GM21717 (cell line): ENCODE measurements at regions not wholly inside any gene's neighbourhood (a gene's known extent, or its start where the extent isn't known, plus 50 kb on each side); places are given as distances from the start of the nearest gene placed in this dataset.
"Not testable (repeated sequence)": the region's sequence is repeated elsewhere in the genome, so short reads cannot be mapped to it uniquely, and the experiment has no call there.

ENCODE experiments used
- ATAC-seq: cut with Tn5 transposase; IDR thresholded peaks from one replicate; pipeline ENCODE4 v1.9.1; 2021; ENCODE audit warnings: mild to moderate bottlenecking, moderate library complexity; ENCODE audit not compliant: unreplicated experiment

DNA sequence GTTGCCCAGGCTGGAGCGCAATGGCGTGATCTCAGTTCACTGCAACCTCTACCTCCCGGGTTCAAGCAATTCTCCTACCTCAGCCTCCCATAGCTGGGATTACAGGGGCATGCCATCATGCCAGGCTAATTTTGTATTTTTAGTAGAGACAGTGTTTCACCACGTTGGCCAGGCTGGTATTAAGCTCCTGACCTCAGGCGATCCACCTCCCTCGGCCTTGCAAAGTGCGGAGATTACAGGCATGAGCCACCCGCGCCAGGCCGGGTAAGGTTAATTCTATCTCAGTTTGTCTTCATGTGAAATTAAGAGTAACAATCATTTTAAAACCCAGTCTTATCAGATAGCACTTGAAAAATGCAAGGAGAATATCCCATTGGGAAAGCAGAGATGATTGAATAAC, 1681.7 kb upstream of the DDX18 start:
- ATAC-seq: no peak

DNA sequence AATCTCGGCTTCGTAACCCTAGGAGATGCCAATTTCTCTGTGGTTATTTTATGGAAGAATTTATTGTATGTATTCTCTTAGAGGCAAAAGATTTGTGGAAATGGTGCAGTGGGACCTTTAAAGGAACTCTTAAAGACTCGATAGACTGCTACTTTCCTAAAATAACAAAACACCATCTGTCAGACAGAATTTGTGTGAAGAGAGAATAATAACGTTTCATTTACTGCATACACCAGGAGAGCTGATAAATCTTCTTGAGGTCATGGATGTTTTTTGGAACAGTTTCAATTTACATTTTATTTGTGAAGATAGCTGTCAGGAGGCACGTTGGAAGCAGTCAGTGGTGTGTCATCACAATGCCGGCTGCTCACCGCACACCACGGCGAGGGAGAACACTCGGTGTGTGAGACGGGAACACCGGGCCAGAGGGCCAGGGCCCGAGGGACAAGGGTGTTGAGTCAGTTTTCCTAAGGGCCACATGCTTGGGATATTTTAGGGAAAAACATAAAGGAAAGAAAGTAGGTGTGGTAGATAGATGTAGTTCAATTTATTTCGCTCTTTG, 1681.0 kb upstream of the DDX18 start:
- ATAC-seq: no peak

DNA sequence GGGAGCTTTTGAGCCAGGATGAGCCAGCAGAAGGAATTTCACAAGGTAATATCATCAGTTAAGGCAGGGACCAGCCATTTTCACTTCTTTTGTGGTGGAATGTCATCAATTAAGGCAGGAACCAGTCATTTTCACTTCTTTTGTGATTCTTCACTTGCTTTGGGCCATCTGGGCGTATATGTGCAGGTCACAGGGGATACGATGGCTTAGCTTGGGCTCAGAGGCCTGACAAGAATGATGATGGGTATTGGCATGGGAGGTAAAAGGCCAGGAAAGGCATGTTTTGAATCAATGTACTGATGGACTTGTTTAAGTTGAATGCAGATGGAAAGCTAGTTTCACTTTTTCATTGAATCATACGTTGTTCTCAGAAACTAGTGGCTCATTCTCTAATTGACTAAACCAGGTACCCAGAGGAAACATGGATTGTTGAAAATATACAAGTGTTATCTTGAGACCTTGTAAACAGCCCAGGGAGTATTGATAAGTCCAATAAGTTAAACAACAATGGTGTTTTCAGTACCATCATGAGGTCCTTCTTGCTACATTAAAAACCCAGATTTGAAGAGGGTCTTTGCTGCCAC, 1672.5 kb upstream of the DDX18 start:
- ATAC-seq: peak; percentile 55

DNA sequence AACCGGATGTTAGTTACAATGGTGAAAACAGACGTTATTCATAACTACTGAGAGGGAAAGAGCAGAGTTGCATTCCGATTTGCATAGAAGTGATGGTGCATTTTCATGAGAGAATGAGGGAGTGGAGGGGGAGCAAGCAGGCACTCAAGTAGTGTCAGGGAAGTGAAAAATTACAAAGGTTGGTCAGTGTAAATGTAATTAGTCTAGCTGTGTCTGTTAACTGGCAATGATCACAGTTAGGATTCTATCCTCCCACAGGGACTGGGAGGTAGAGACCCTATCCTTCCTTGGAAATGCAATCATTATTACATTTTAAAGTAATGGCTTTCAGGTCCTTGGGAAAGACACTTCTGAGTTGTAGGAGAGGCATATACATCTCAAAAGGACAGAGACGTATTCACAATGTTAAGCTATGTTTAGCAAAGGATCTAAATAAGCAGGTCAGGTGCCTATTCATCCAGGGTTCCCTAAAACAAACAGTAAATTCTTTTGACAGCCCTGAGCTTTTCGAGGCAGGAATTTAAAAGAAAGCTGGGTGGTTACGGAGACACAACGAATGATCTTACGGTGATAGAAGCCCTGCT, 1671.8 kb upstream of the DDX18 start:
- ATAC-seq: no peak

DNA sequence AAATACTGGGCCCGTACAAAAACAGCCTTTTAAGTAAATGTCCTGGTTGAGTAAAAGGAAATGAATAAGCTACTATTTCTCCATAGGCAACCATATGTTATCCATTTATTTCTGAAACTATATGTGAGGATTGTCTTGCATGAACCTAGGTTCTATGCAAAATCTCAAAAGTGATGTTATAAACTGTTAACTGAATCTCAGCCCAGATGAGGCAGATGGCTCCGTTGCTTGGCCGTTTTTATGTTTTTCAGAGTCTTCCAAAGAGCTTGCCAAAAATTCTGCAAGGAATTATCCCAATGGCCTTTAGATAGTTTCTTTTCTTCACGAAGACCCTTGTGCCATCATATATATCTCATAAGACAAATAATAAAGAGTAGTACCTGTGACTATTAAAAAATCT, 1669.5 kb upstream of the DDX18 start:
- no peak for ATAC-seq

DNA sequence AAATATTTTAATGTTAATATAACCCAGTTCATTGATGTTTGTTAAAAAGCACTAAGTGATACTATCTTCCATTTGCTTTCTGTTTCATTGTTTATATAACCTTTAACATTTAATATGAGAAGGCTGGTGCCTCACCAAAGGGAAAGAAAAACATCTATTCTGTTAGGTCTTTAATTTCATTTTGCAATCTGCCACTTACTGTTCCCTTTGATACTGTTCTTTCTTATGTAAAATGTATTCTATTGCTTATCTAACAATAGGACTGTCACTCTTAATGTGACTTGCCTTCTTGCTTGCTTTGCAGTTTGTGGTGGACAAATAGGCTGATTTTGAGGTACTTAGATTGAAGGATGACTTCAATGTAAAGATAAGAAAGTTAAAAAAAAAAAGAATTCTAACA, 1666.1 kb upstream of the DDX18 start:
- ATAC-seq: no peak

DNA sequence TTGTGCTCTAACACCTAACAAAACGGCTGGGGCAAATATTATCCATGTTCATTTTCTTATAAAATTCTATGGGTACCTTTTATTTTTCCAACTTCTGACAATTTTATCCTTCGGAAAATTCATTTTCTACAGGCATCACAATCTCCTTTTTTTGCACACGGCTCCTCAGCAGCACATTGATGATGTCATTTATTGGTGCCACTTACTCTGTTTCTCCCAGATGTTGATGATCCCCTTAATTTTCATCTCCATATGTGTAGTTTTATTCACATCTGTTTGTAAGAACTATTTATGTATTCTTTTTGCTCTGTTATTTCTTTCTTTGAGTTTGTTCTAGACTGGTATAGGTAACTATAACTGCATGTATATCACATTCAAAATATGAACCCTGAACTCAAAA, 1660.8 kb upstream of the DDX18 start:
- ATAC-seq: no peak

DNA sequence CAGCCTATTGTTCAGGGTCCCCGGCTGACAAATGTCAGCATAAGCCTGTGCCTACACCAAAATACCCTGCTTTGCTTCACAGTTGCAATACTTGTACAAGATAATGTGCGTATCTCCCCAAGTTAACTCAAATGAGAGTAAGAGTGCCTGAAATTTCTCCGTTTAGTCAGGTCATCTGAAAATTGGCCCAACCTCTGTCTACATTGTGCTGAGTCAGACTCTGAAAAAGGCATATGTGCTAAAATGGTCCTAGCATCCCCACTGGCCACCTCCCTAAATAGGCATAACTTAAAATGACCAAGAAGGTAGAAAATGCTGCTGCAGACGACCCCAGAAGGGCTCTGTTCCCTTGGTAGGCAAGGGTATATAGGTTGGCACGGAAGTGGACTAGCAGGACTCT, 1653.8 kb upstream of the DDX18 start:
- ATAC-seq: no peak

DNA sequence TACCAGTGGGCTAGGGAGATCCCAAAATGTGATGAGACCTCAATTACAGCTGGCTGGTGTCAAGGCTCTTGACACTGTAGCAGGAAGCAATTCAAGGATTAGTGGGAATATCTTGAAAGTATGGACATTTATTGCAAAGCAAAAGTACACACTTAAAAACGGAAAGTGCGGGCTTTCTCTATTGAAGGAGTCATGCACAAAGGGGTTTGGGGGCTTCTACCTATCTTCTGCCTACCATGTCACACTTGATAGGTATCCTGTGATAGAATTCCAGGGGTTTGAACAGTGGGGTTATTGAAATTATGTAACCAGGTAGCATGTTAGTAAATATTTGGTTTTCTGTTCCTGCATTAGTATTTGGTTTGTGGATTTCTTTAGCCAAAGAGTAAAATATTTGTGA, 1652.1 kb upstream of the DDX18 start:
- ATAC-seq: no peak

DNA sequence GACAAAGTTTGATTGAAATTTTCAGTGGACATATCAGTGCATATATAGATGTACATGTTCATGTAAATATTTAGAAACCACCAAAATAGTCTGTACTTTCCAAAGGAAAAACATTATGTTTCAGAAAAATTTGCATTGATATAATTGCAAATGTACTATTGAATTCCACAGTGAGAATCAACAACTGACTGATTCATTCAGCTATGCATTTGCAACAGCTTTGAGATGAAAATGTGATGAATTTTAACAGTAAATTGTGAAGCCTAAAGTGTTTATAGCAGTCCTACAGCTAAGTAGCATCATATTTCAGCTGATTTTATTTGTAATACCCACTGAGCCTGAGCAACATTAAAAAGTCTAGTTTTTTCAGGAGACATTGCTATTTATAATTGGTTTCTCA, 1647.4 kb upstream of the DDX18 start:
- no peak for ATAC-seq

DNA sequence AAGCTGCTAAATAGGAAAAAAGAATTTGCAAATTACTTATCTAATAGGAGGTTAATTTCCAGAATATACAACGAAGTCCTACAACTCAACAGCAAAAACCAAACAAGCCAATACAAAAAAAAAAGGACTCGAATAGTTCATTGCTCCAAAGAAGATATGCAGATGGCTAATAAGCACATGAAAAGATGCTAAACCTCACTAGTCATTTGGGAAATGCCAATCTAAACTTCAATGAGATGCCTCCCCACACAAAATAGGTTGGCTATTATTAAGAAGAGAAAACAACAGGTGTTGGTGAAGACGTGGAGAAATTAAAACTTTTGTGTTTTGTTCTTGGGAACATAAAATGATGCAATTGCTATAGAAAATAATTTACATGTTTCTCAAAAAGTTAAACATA, 1634.4 kb upstream of the DDX18 start:
- ATAC-seq: no peak

DNA sequence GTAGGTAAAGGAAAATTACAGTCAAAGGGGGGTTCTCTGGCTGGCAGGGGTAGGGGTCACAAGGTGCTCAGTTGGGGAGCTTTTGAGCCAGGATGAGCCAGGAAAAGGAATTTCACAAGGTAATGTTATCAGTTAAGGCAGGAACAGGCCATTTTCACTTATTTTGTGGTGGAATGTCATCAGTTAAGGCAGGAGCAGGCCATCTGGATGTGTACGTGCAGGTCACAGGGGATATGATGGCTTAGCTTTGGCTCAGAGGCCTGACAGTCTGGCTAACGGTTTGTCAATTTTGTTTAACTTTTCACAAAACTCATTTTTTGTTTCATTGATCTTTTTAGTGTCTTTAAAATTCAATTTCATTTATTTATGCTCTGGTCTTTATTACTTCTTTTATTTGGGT, 1623.8 kb upstream of the DDX18 start:
- not testable (repeated sequence) for ATAC-seq

DNA sequence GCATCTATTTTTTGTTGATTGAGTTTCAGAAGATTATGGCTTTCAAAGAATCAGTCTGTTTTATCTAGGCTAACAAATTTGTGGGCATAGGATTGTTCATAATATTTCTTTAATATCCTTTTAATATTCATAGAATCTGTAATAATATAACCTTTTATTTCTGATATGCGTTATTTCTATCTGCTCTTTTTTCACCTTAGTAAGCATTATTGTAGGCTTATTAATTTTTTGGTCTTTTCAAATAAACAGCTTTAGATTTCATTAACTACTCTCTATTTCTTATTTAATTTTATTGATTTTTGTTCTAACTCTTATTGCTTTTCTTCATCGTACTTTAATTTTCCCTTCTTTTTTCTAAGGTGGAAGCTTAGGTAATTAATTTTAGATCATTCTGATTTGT, 1614.4 kb upstream of the DDX18 start:
- no peak for ATAC-seq

DNA sequence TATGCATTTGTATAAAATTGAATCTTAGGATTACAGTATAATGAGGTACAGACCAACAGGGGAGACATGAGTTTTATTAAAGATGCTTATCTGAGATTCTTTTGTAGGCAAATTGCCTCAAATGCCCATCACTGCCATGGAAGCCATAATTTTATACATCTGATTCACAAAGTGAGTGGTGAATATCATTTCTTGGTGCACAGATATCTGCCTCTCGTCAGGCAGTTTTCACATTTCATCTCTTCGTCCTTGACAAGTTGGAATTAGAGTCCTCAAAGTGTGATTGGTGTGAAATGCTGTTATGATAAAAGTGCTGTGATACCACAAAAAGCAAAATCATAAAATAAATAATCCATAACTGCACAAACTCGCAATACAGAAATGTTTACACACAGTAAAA, 1602.8 kb upstream of the DDX18 start:
- ATAC-seq: no peak

DNA sequence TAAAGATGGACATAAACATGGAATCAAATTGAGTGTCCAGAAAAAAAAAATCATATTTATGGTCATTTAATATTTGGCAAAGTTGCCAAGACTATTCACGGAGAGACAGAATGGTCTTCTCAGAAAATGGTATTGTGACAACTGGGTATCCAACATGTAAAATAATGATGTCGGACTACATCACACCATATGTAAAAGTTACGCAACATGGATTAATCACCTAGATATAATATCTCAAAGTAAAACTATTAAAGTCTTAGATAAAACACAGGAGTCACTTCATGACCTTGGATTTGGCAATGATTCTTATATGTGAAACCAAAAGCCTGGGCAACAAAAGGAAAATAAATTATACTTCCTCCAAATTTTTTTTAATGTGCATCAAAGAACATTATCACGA, 1591.7 kb upstream of the DDX18 start:
- ATAC-seq: no peak

DNA sequence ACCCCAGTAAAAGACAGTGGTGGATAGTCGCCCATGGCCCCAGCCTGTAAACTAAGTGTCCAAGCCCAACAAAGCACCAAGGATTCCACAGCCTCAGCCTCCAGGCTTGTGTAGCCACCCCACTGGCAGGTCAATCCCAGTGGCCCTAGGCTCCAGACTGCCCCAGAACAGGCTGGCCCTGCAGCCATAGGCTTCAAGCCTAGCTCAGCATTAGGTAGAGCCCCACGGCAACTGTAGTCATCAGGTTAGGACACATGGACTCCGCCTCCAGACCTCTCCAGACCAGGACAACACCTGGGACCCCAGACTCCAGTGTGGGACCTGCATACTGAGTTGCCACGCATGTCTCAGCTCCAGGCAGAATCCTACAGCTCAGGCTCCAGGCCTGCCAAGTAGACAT, 1590.6 kb upstream of the DDX18 start:
- no peak for ATAC-seq

DNA sequence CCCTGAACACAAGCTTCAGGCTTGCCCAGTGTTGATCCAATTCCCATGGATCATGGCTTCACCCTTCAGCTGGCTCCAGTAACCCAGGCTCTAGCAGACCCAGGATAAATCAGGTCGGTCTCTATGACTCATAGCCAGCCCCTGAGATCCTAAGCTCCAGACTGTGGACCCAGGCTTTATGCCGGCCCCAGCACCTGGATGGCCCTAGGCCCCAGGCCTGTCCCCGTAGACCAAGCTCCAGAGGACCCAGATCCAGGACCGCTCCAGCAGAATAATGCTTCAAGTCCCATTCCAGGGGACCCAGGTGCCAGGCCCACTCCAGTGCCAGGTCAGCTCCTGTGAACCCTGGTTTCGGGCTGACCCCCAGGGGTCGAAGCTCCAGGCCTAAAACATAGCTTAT, 1589.9 kb upstream of the DDX18 start:
- no peak for ATAC-seq

DNA sequence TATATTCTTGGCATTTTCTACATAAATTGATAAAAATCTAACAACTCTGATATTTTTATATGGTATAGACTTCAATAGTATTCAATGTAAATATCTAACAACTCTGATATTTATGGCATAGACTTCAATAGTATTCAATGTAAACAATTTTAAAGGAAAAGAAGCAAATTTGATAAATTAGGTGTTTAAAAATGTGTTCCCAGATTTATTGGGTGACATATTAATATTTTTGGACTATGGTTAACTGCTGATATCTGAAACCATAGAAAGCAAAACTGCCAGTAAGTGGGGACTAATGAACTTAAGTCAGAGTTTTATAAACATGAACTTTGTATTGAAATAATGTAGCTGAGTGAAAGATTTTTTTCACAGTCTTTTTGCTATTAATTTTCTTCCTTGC, 1576.0 kb upstream of the DDX18 start:
- no peak for ATAC-seq

DNA sequence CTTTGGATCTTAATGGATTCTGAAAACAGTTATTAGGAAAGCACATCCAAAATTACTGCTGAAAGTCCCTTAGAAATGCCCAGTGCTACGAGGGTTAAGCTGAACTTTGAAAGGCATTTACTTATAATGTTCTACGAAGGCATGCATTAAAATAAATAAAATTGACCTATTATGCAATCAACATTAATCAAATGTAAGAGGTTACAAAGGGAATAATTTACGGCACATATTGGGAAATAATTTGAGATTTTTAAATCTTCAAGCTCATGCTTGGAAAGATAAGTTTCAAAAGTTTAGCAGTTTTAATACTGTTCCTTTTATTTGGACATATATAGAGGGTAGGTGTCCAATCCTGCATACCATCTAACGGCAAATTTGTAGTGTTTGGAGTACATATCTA, 1564.1 kb upstream of the DDX18 start:
- ATAC-seq: no peak

DNA sequence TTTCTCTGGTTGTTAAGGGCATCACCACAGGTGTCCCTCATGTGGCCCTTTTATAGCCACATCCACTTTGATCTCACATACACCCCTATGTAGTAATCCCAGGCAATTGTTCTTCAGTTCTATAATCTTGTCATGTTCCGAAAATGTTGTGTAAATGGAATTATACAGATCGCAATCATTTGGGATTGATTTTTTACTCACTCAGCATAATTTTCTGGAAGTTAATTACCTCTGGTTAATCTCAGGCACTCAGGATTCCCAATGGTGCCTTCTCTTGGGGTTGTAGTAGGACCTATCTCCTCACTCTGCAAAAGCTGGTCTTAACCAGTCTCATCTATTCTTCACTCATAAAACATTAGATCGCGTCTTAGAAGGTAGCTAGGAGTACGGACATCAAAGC, 1549.6 kb upstream of the DDX18 start:
- ATAC-seq: no peak

DNA sequence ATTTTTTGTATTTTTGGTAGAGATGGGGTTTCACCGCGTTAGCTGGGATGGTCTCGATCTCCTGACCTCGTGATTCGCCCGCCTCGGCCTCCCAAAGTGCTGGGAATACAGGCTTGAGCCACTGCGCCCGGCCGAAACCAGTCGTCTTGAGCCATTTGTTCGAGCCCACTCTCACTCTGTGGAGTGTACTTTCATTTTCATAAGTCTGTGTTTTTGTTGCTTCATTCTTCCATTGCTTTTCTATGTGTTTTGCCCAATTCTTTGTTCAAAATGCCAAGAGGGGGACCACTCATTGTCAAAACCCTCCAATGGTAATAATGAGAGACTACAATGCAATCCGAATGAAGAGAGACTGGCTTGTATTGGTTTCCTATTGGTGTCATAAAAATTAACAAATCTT, 1545.5 kb upstream of the DDX18 start:
- no peak for ATAC-seq

DNA sequence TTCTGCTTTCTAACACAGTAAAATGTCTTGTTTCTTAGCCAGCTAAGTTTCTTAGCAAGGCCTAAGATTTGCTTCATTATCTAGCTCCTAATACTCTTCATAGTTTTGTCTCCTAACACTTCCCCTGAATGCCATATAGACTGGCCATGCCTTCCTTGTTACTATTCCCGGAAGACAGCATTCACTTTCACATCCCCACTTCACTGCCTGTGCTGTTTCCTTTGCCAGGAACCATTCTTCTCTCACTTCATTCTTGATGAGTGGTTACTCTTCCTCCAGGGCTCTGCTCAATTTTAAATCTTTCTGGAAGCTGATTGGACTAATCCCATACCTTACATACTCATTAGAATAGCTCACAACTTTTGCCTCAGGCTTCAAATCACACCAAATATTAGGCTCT, 1510.2 kb upstream of the DDX18 start:
- ATAC-seq: no peak

DNA sequence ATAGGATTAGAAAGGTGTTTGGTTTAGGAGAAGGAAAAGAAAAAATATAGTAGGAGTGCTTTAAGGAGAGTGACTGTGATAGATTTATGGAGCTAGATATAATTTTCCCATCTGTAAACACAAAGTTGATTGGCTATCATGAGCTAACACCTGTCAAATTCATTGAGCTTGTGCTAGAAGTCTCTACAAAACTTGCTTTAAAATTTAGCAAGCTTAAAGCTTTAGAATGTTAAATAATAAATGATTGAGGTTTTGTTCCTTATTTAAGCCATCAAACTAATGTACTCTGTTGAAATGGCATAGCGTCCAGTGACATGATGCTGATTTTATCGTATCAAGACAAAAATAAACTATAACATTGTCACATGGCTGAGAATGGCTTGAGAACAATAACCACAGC, 1497.4 kb upstream of the DDX18 start:
- ATAC-seq: no peak
